BLaER1 treated with 17β-estradiol and CSF1 and Interleukin-3, amounts not matched to agents 10 nM and 100 nM (cell line): ENCODE measurements at regions not wholly inside any gene's neighbourhood (a gene's known extent, or its start where the extent isn't known, plus 50 kb on each side); places are given as distances from the start of the nearest gene placed in this dataset.

Source experiments
- H3K27ac ChIP-seq, 11 experiments: shearing (Covaris generic); formaldehyde crosslinking; 2 replicates each; pipeline ENCODE4 v1.8.1; 2022
- H3K27me3 ChIP-seq, 11 experiments: shearing (Covaris generic); formaldehyde crosslinking; 2 replicates each; pipeline ENCODE4 v1.8.1; 2022
- H3K36me3 ChIP-seq, 11 experiments: shearing (Covaris generic); formaldehyde crosslinking; 2 replicates each; pipeline ENCODE4 v1.8.1; 2022
- H3K4me1 ChIP-seq, 10 experiments: shearing (Covaris generic); formaldehyde crosslinking; 2 replicates each; pipeline ENCODE4 v1.8.1; 2022
- H3K4me2 ChIP-seq, 11 experiments: shearing (Covaris generic); formaldehyde crosslinking; 2 replicates each; pipeline ENCODE4 v1.8.1; 2022
- H3K4me3 ChIP-seq, 10 experiments: shearing (Covaris generic); formaldehyde crosslinking; 2 replicates each; pipeline ENCODE4 v1.8.1; 2022
- H3K9ac ChIP-seq, 11 experiments: shearing (Covaris generic); formaldehyde crosslinking; 2 replicates each; pipeline ENCODE4 v1.8.1; 2022
- H3K9me3 ChIP-seq, 11 experiments: shearing (Covaris generic); formaldehyde crosslinking; replicated peaks in 1 of 11; 2 replicates each; pipeline ENCODE4 v1.8.1; 2022
- H4K20me1 ChIP-seq, 11 experiments: shearing (Covaris generic); formaldehyde crosslinking; 2 replicates each; pipeline ENCODE4 v1.8.1; 2022
- Cebpa-rat ChIP-seq, 11 experiments: shearing (Covaris generic); IDR thresholded peaks; 2 replicates each; pipeline ENCODE4 v1.8.1; 2022

GRCh38 chr11:116077092-116077491, 572.9 kb upstream of the CADM1 start:
- no peaks in the 10 kb centered on the region for H4K20me1 ChIP-seq
- no peak overlapping the region for H3K4me2 ChIP-seq
- H3K27me3 ChIP-seq, result no peaks in the 10 kb centered on the region
- H3K9ac ChIP-seq, result no peak overlapping the region
- H3K27ac ChIP-seq, result no peak overlapping the region
- no peaks in the 10 kb centered on the region for H3K36me3 ChIP-seq
- peaks cover 0 to 20% (median 13%) of the 10 kb centered on the region in 10 experiments; a peak in 13 of 20 replicates for H3K4me1 ChIP-seq
- H3K4me3 ChIP-seq, result no peak overlapping the region
- peaks cover 0 to 12% (median 6%) of the 10 kb centered on the region in 11 experiments; a peak in 8 of 22 replicates for H3K9me3 ChIP-seq
- TF ChIP-seq Cebpa-rat (IDR thresholded peaks at IDR 0.05), result no peak

- Histone ChIP-seq H3K4me2 (peak overlapping the region in 9 of 11 experiments; percentile 16 to 63 (median 49); a peak in 15 of 22 replicates), H3K36me3 (no peaks in the 10 kb centered on the region), H3K4me3 (no peak overlapping the region), H4K20me1 (no peaks in the 10 kb centered on the region), H3K27ac (peak overlapping the region in 5 of 11 experiments; percentile 14 to 47 (median 34); a peak in 7 of 22 replicates), H3K9me3 (peaks cover 0 to 2% (median 0%) of the 10 kb centered on the region in 11 experiments; a peak in 2 of 22 replicates), H3K9ac (no peak overlapping the region), H3K27me3 (no peaks in the 10 kb centered on the region), H3K4me1 (peaks cover 0 to 20% (median 13%) of the 10 kb centered on the region in 10 experiments; a peak in 13 of 20 replicates)
- TF ChIP-seq Cebpa-rat (IDR thresholded peaks at IDR 0.05), result peak in 5 of 11 experiments; percentile 8 to 48 (median 14); a peak in 3 of 22 replicates
These were observed 569.9 kb upstream of the CADM1 start for GRCh38 chr11:116073854-116074837.

GRCh38 chr11:116072601-116073410, 568.6 kb upstream of the CADM1 start:
- H3K27ac ChIP-seq, result no peak overlapping the region

DNA sequence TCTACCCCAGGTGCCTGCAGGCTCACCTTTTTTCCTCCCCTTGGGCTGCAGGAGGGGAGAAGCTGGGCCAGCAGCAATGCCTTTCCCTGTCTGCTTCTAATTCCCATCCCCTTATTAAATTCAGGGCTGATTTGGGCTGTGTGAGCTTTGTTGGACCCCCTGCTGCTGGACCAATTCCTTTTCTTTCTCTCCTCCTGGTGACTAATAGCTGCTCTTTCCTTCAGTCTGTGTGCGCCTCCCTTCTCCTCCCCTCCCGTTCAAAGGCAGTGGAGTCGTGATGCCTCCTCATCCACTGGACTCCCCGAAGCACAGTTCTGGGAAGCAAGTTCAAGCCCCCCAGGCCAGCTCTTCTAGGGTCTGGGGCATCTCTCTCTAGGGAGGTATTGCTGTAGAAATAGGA, 567.9 kb upstream of the CADM1 start:
- Histone ChIP-seq H3K36me3 (no peaks in the 10 kb centered on the region), H3K4me3 (no peak overlapping the region), H3K4me2 (no peak overlapping the region), H3K4me1 (peaks cover 0 to 20% (median 13%) of the 10 kb centered on the region in 10 experiments; a peak in 13 of 20 replicates), H3K9me3 (no peaks in the 10 kb centered on the region), H3K9ac (no peak overlapping the region), H3K27me3 (no peaks in the 10 kb centered on the region), H3K27ac (no peak overlapping the region), H4K20me1 (no peaks in the 10 kb centered on the region)
- TF ChIP-seq Cebpa-rat (IDR thresholded peaks at IDR 0.05), result no peak

More at GRCh38 chr11:116072601-116073410, 568.6 kb upstream of the CADM1 start:
- Histone ChIP-seq H3K9ac (no peak overlapping the region), H4K20me1 (no peaks in the 10 kb centered on the region), H3K36me3 (no peaks in the 10 kb centered on the region), H3K9me3 (no peaks in the 10 kb centered on the region), H3K27me3 (no peaks in the 10 kb centered on the region), H3K4me3 (no peak overlapping the region), H3K4me1 (peaks cover 0 to 20% (median 13%) of the 10 kb centered on the region in 10 experiments; a peak in 13 of 20 replicates), H3K4me2 (no peak overlapping the region; a peak in 2 of 22 replicates)
- no peak for TF ChIP-seq Cebpa-rat (IDR thresholded peaks at IDR 0.05)

DNA sequence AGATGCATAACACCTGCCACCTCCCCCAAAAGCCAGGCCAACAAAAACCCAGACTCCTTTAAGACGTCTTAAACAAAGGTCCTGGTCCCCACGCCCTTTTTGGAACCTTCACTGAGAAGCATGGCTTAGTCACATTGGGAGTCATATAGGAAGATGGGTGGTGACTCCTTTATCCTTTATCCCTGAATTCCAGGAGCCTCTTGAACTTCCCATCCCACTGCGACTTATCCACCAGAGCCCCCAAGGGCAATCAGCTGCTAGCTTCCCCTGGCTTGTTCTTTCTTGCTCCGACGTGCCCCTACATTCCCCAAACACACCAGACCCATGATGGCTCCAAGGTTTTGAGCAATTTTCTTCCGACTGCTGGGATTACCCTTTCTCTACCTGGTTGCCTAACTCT, 567.0 kb upstream of the CADM1 start:
- Histone ChIP-seq H3K4me3 (no peak overlapping the region), H4K20me1 (no peaks in the 10 kb centered on the region), H3K4me1 (peaks cover 4 to 28% (median 18%) of the 10 kb centered on the region in 10 experiments), H3K4me2 (no peak overlapping the region), H3K27me3 (no peaks in the 10 kb centered on the region), H3K36me3 (no peaks in the 10 kb centered on the region), H3K27ac (no peak overlapping the region), H3K9me3 (no peaks in the 10 kb centered on the region), H3K9ac (no peak overlapping the region)
- no peak for TF ChIP-seq Cebpa-rat (IDR thresholded peaks at IDR 0.05)

DNA sequence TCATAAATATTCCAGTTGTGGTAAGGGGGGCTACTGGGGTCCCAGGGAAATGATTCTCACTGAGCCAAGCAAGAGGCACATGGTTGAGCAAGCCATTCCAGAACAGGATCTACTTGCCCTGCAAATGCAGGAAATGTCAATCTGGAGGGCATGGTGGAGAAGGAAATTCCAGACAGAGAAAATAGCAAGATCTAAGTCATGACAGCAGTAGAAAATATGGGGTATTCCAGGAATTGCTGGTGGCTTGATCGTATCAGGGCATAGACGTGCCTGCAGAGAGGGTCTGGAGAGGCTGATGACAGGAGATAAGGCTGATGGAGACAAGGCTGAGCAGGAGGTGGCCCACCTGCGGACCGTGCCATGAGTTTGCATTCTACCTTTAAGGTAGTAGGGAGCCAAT, 566.3 kb upstream of the CADM1 start:
- no peaks in the 10 kb centered on the region for H3K9me3 ChIP-seq
- peaks cover 11 to 35% (median 26%) of the 10 kb centered on the region in 10 experiments for H3K4me1 ChIP-seq
- no peak overlapping the region for H3K4me3 ChIP-seq
- H3K36me3 ChIP-seq, result no peaks in the 10 kb centered on the region
- no peak for TF ChIP-seq Cebpa-rat (IDR thresholded peaks at IDR 0.05)
- no peak overlapping the region for H3K27ac ChIP-seq
- H4K20me1 ChIP-seq, result no peaks in the 10 kb centered on the region
- no peak overlapping the region for H3K9ac ChIP-seq
- no peaks in the 10 kb centered on the region for H3K27me3 ChIP-seq
- H3K4me2 ChIP-seq, result no peak overlapping the region

DNA sequence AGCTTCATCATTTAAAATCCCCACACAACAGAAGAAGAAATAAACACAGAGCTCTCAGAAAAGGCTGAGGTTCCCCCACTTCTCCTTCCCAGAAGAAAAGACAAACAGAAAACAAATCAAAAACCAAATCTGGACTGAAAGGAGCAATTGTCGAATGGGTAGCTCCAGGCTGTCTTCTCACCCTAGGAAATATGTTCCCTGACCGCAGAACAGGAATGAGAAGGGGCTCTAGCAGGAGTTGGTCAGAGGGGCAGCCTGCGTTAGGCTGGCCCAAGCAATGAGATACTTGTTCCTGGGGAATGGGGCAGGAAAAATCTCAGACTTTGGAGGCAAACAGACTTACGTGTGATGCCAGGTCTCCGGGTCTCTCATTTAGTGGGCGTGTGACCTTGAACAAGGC, 562.6 kb upstream of the CADM1 start:
- no peak overlapping the region for H3K4me3 ChIP-seq
- H3K9me3 ChIP-seq, result no peaks in the 10 kb centered on the region
- no peaks in the 10 kb centered on the region for H4K20me1 ChIP-seq
- H3K4me2 ChIP-seq, result peak overlapping the region in 10 of 11 experiments; percentile 59 to 73 (median 67); a peak in 17 of 22 replicates
- peak overlapping the region in 2 of 11 experiments; percentile 22 to 39; a peak in 1 of 22 replicates for H3K27ac ChIP-seq
- H3K27me3 ChIP-seq, result no peaks in the 10 kb centered on the region
- no peak for TF ChIP-seq Cebpa-rat (IDR thresholded peaks at IDR 0.05)
- H3K36me3 ChIP-seq, result no peaks in the 10 kb centered on the region
- H3K4me1 ChIP-seq, result peaks cover 29 to 40% (median 35%) of the 10 kb centered on the region in 10 experiments
- no peak overlapping the region for H3K9ac ChIP-seq

GRCh38 chr11:116065986-116066385, 561.8 kb upstream of the CADM1 start:
- no peak for TF ChIP-seq Cebpa-rat (IDR thresholded peaks at IDR 0.05)
- H3K27me3 ChIP-seq, result no peaks in the 10 kb centered on the region
- H3K4me1 ChIP-seq, result peaks cover 33 to 44% (median 38%) of the 10 kb centered on the region in 10 experiments
- no peaks in the 10 kb centered on the region for H3K9me3 ChIP-seq
- H3K27ac ChIP-seq, result peak overlapping the region in 2 of 11 experiments; percentile 23 to 27; a peak in 1 of 22 replicates
- H3K4me2 ChIP-seq, result peak overlapping the region; percentile 59 to 74 (median 67)
- no peaks in the 10 kb centered on the region for H3K36me3 ChIP-seq
- H3K4me3 ChIP-seq, result no peak overlapping the region
- H4K20me1 ChIP-seq, result no peaks in the 10 kb centered on the region
- no peak overlapping the region for H3K9ac ChIP-seq
